ENCODE measurements at regions not wholly inside any gene's neighbourhood (a gene's known extent, or its start where the extent isn't known, plus 50 kb on each side); places are given as distances from the start of the nearest gene placed in this dataset.

DNA sequence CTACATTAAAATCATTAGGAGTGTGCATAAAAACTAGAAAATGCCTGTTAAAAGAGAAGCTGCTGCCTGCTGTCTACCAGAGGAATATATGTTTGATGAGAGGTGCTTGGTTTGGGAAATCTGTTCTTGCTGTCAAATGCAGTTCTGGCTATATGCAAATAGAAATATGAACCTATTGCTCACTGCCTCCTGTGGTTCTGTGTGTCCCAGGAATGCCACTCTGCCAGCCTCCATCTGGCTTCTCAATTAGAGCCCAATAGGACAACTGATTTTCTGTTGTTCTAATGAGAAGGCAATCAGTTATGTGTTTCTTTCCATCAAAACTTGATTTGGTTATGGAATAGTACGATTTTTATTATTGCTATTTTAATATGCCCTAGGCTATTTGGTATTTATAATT, 759.7 kb downstream of the HDGFL1 start:
- no peaks in the 10 kb centered on the region for H4K20me1 ChIP-seq (ENCODE audit: insufficient read depth, low read length)
- H2AFZ ChIP-seq (ENCODE audit: low read depth, low read length): no peak overlapping the region
- H3K79me2 ChIP-seq (ENCODE audit: low read length): no peaks in the 10 kb centered on the region
- no peaks in the 10 kb centered on the region for H3K4me1 ChIP-seq (ENCODE audit: low read length)
- no peaks in the 10 kb centered on the region for H3K27me3 ChIP-seq (ENCODE audit: low read depth, low read length)
- no peak overlapping the region for H3K27ac ChIP-seq (ENCODE audit: low read length)
- H3K9ac ChIP-seq (ENCODE audit: low read length): no peak overlapping the region
- H3K9me3 ChIP-seq (ENCODE audit: insufficient read depth, low read length): no peaks in the 10 kb centered on the region
- H3K4me3 ChIP-seq (ENCODE audit: low read length): no peak overlapping the region
- no peak for TF ChIP-seq CTCF (IDR thresholded peaks at IDR 0.05; ENCODE audit: low read depth, low read length)
- no peak for TF ChIP-seq EZH2phosphoT487 (IDR thresholded peaks at IDR 0.05; ENCODE audit: low read depth)
- H3K4me2 ChIP-seq (ENCODE audit: low read length): no peak overlapping the region
- no peaks in the 10 kb centered on the region for H3K36me3 ChIP-seq (replicated peaks; ENCODE audit: low read depth, low read length)

- Histone ChIP-seq H3K9me3 (ENCODE audit: insufficient read depth, low read length) (no peaks in the 10 kb centered on the region), H3K9ac (ENCODE audit: low read length) (no peak overlapping the region)
These were observed 761.3 kb downstream of the HDGFL1 start for GRCh38 chr6:23330632-23331031.

GRCh38 chr6:23334360-23334759, 765.0 kb downstream of the HDGFL1 start:
- Histone ChIP-seq H4K20me1 (ENCODE audit: insufficient read depth, low read length) (no peaks in the 10 kb centered on the region), H3K4me3 (ENCODE audit: low read length) (no peak overlapping the region), H3K4me1 (ENCODE audit: low read length) (no peaks in the 10 kb centered on the region), H3K27me3 (ENCODE audit: low read depth, low read length) (no peaks in the 10 kb centered on the region), H3K9me3 (ENCODE audit: insufficient read depth, low read length) (no peaks in the 10 kb centered on the region), H3K4me2 (ENCODE audit: low read length) (no peak overlapping the region), H3K9ac (ENCODE audit: low read length) (no peak overlapping the region), H3K27ac (ENCODE audit: low read length) (no peak overlapping the region), H2AFZ (ENCODE audit: low read depth, low read length) (no peak overlapping the region), H3K79me2 (ENCODE audit: low read length) (no peaks in the 10 kb centered on the region), H3K36me3 (replicated peaks; ENCODE audit: low read depth, low read length) (no peaks in the 10 kb centered on the region)
- TF ChIP-seq EZH2phosphoT487 (IDR thresholded peaks at IDR 0.05; ENCODE audit: low read depth) (no peak), CTCF (IDR thresholded peaks at IDR 0.05; ENCODE audit: low read depth, low read length) (no peak)

More at GRCh38 chr6:23330632-23331031, 761.3 kb downstream of the HDGFL1 start:
- Histone ChIP-seq H3K27ac (ENCODE audit: low read length) (no peak overlapping the region), H3K27me3 (ENCODE audit: low read depth, low read length) (no peaks in the 10 kb centered on the region), H3K4me1 (ENCODE audit: low read length) (no peaks in the 10 kb centered on the region), H4K20me1 (ENCODE audit: insufficient read depth, low read length) (no peaks in the 10 kb centered on the region), H2AFZ (ENCODE audit: low read depth, low read length) (no peak overlapping the region), H3K36me3 (replicated peaks; ENCODE audit: low read depth, low read length) (no peaks in the 10 kb centered on the region), H3K79me2 (ENCODE audit: low read length) (no peaks in the 10 kb centered on the region), H3K4me3 (ENCODE audit: low read length) (no peak overlapping the region), H3K4me2 (ENCODE audit: low read length) (no peak overlapping the region)
- TF ChIP-seq EZH2phosphoT487 (IDR thresholded peaks at IDR 0.05; ENCODE audit: low read depth): no peak
- no peak for TF ChIP-seq CTCF (IDR thresholded peaks at IDR 0.05; ENCODE audit: low read depth, low read length)

DNA sequence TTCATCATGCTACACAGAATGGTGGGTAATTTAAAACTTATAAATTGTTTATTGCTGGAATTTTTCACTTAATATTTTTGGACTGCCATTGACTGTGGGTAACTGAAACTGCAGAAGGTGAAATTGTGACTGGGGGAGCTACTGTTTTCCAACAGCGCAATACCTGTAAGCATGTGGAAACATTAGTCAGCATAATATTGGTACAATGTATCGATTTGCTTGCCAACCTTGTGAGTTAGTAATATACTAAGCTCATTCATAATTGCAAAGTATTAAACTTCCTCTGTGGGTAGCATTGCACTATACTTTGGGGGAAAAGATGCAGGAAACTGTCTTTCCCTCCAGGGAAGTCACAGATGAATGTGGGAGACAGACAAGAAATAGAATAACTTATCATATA, 766.5 kb downstream of the HDGFL1 start:
- H3K27me3 ChIP-seq (ENCODE audit: low read depth, low read length): no peaks in the 10 kb centered on the region
- no peak overlapping the region for H3K4me2 ChIP-seq (ENCODE audit: low read length)
- no peaks in the 10 kb centered on the region for H3K9me3 ChIP-seq (ENCODE audit: insufficient read depth, low read length)
- no peak overlapping the region for H2AFZ ChIP-seq (ENCODE audit: low read depth, low read length)
- no peaks in the 10 kb centered on the region for H3K79me2 ChIP-seq (ENCODE audit: low read length)
- no peak overlapping the region for H3K27ac ChIP-seq (ENCODE audit: low read length)
- H4K20me1 ChIP-seq (ENCODE audit: insufficient read depth, low read length): no peaks in the 10 kb centered on the region
- no peak overlapping the region for H3K9ac ChIP-seq (ENCODE audit: low read length)
- no peak overlapping the region for H3K4me3 ChIP-seq (ENCODE audit: low read length)
- TF ChIP-seq CTCF (IDR thresholded peaks at IDR 0.05; ENCODE audit: low read depth, low read length): no peak
- no peak for TF ChIP-seq EZH2phosphoT487 (IDR thresholded peaks at IDR 0.05; ENCODE audit: low read depth)
- no peaks in the 10 kb centered on the region for H3K36me3 ChIP-seq (replicated peaks; ENCODE audit: low read depth, low read length)
- H3K4me1 ChIP-seq (ENCODE audit: low read length): no peaks in the 10 kb centered on the region

Data from OCI-LY3 (cell line).